K562 (cell line): ENCODE measurements at regions not wholly inside any gene's neighbourhood (a gene's known extent, or its start where the extent isn't known, plus 50 kb on each side); places are given as distances from the start of the nearest gene placed in this dataset.

Experiments
- ATAC-seq: fragments of 200-7000 bp; cut with Tn5 transposase; 3 replicates; pipeline ENCODE4 v1.9.1; 2020; ENCODE audit warnings: moderate library complexity
- BruUV-seq: library from RNA; stranded (reverse); fragments of 400-500 nt; replicated peaks from 2 replicates; lab custom pipeline; 2021; lab: Mats Ljungman, UMichigan
- CTCF ChIA-PET: fragments of 300-600 bp; formaldehyde crosslinking; extraction: SDS; loops from one replicate; lab custom pipeline; 2021; ENCODE audit warnings: low intra/inter-chr PET ratio; lab: Yijun Ruan, JAX
- POLR2A ChIA-PET: fragments of 300-600, 350-650 bp; sonication (Branson Sonifier 250); formaldehyde crosslinking; extraction: SDS; loops from one replicate; lab custom pipeline; 2021; ENCODE audit warnings: antibody characterized with exemption, inconsistent platforms; lab: Yijun Ruan, JAX
- DNase-seq, 4 experiments: peaks; one replicate each; pipeline versions ENCODE4 v3.0.0 to v3.0.0-alpha.2; 2011 to 2018; ENCODE audit warnings: low spot score in 3 of 4, mixed read lengths in 3 of 4; ENCODE audit errors: extremely low read depth in 1 of 4
- FAIRE-seq: peaks from 2 replicates; lab custom pipeline; 2011; peaks lifted over from hg19 to GRCh38; lab: Jason Lieb, UNC
- H2AFZ ChIP-seq: 2 replicates; pipeline ENCODE4 v1.6.0; 2011; ENCODE audit warnings: low read depth, low read length, control low read depth, inconsistent platforms
- H3K27ac ChIP-seq: fragments of 200-600 bp; 3 replicates; pipeline ENCODE4 v1.8.0; 2011; ENCODE audit warnings: low read depth, mild to moderate bottlenecking, control low read depth, inconsistent platforms, low read length, moderate library complexity, mixed read lengths; ENCODE audit errors: extremely low read depth
- H3K27me3 ChIP-seq, 2 experiments: fragments of 300-600 bp in 1 of 2; 2 replicates in 1 of 2; 3 replicates in 1 of 2; pipeline versions ENCODE4 v1.6.0 to v1.8.0; 2011; ENCODE audit warnings: inconsistent platforms in 2 of 2, low read length in 2 of 2, mild to moderate bottlenecking in 1 of 2, mixed read lengths in 1 of 2, moderate library complexity in 1 of 2; ENCODE audit not compliant: control insufficient read depth in 2 of 2, insufficient read depth in 2 of 2
- H3K36me3 ChIP-seq: fragments of 300-600 bp; 3 replicates; pipeline ENCODE4 v1.8.0; 2011; ENCODE audit warnings: mild to moderate bottlenecking, low read length, inconsistent platforms; ENCODE audit not compliant: control insufficient read depth, insufficient read depth
- H3K4me1 ChIP-seq, 2 experiments: fragments of 200-600 bp in 1 of 2; replicated peaks in 1 of 2; 2 replicates in 1 of 2; 3 replicates in 1 of 2; pipeline versions ENCODE4 v1.5.1 to v1.8.0; 2011; ENCODE audit warnings: inconsistent platforms in 2 of 2, low read length in 2 of 2, mild to moderate bottlenecking in 1 of 2, mixed read lengths in 1 of 2, moderate library complexity in 1 of 2; ENCODE audit not compliant: control insufficient read depth in 2 of 2, insufficient read depth in 2 of 2
- H3K4me2 ChIP-seq: 2 replicates; pipeline ENCODE4 v1.6.1; 2011; ENCODE audit warnings: low read length, control low read depth, inconsistent platforms, mixed read lengths; ENCODE audit not compliant: insufficient read depth
- H3K4me3 ChIP-seq: fragments of 200-600 bp; sonication (generic), shearing (Covaris generic); 2 replicates; pipeline ENCODE4 v1.5.1; 2016; ENCODE audit warnings: control low read depth, inconsistent platforms
- H3K79me2 ChIP-seq: fragments of 200-600 bp; 3 replicates; pipeline ENCODE4 v1.8.0; 2011; ENCODE audit warnings: low read length, inconsistent platforms; ENCODE audit not compliant: control insufficient read depth, insufficient read depth
- H3K9ac ChIP-seq, 2 experiments: 2 replicates each; pipeline versions ENCODE4 v1.6.0 to v1.6.1; 2011; ENCODE audit warnings: low read depth in 2 of 2, low read length in 2 of 2, control low read depth in 1 of 2, inconsistent platforms in 1 of 2, mild to moderate bottlenecking in 1 of 2, mixed read lengths in 1 of 2; ENCODE audit not compliant: insufficient read depth in 1 of 2
- H3K9me1 ChIP-seq: one replicate; pipeline ENCODE4 v1.6.0; 2011; ENCODE audit warnings: inconsistent platforms, mild to moderate bottlenecking, low read length, moderate library complexity; ENCODE audit not compliant: control insufficient read depth, insufficient read depth
- H3K9me3 ChIP-seq: replicated peaks from 2 replicates; pipeline ENCODE4 v1.5.1; 2011; ENCODE audit warnings: low read depth, low read length, inconsistent platforms; ENCODE audit not compliant: control insufficient read depth, insufficient read depth
- H4K20me1 ChIP-seq: replicated peaks from 2 replicates; pipeline ENCODE4 v1.6.1; 2011; ENCODE audit warnings: low read length, inconsistent platforms, mixed read lengths; ENCODE audit not compliant: control insufficient read depth, insufficient read depth
- C11orf30 ChIP-seq: fragments of 450-650 bp; IDR thresholded peaks from 2 replicates; pipeline ENCODE4 v1.6.1; 2016; ENCODE audit warnings: low read depth, mild to moderate bottlenecking
- CBFA2T3 ChIP-seq: fragments of 450-650 bp; IDR thresholded peaks from 2 replicates; pipeline ENCODE4 v1.6.1; 2017
- FOXK2 ChIP-seq, 2 experiments: fragments of 450-650 bp; IDR thresholded peaks in 1 of 2; conservative IDR thresholded peaks in 1 of 2; 2 replicates each; pipeline ENCODE4 v1.6.1; 2016; ENCODE audit warnings: low read depth in 2 of 2, mild to moderate bottlenecking in 1 of 2
- NR2C2 ChIP-seq, 2 experiments: fragments of 200-800 bp in 1 of 2; sonication (Bioruptor generic) in 1 of 2; sonication (generic) in 1 of 2; formaldehyde crosslinking in 1 of 2; IDR thresholded peaks; 2 replicates each; pipeline versions ENCODE4 v1.6.1 to v1.8.0; 2016 to 2022; ENCODE audit warnings: mild to moderate bottlenecking in 1 of 2, missing compliant biosample characterization in 1 of 2, missing genetic modification characterization in 1 of 2, missing genetic modification reagents in 1 of 2
- NRF1 ChIP-seq, 2 experiments: fragments of 450-650 bp; IDR thresholded peaks in 1 of 2; conservative IDR thresholded peaks in 1 of 2; 2 replicates each; pipeline ENCODE4 v1.6.1; 2014; ENCODE audit warnings: mild to moderate bottlenecking in 2 of 2
- RUNX1 ChIP-seq: sonication (generic); IDR thresholded peaks from 2 replicates; pipeline ENCODE4 v1.6.1; 2016; ENCODE audit warnings: antibody characterized with exemption, low read depth
- TBP ChIP-seq: optimal IDR thresholded peaks from 2 replicates; pipeline ENCODE3; 2011; ENCODE audit warnings: low read depth, low read length, improper control_type of control experiment
- TCF3 ChIP-seq: sonication (generic); formaldehyde crosslinking; IDR thresholded peaks from 2 replicates; pipeline ENCODE4 v1.4.0; 2020; ENCODE audit warnings: mild to moderate bottlenecking, missing genetic modification reagents
- ZKSCAN1 ChIP-seq: fragments of 150-350 bp; IDR thresholded peaks from 2 replicates; pipeline ENCODE4 v1.6.1; 2016; ENCODE audit warnings: low read depth, low read length
- ZMIZ1 ChIP-seq, 2 experiments: fragments of 150-350 bp in 1 of 2; IDR thresholded peaks; 2 replicates each; pipeline ENCODE4 v1.6.1; 2012 to 2016; ENCODE audit warnings: low read depth in 2 of 2, low read length in 2 of 2, mild to moderate bottlenecking in 1 of 2, moderate library complexity in 1 of 2
- ZNF133 ChIP-seq: fragments of 250-450 bp; sonication (Bioruptor Pico); IDR thresholded peaks from 2 replicates; pipeline ENCODE4 v1.4.0; 2020; ENCODE audit warnings: mild to moderate bottlenecking
- WGBS: fragments of 100-300 bp; shearing (Covaris generic); methylation state at CpG from one replicate; pipeline ENCODE4 v1.1.6; 2016; ENCODE audit warnings: low coverage, mixed read lengths; ENCODE audit not compliant: insufficient coverage; ENCODE audit errors: missing lambda C conversion rate; 5-methylcytosine and 5-hydroxymethylcytosine counted together
- in situ Hi-C: fragments of 300-500 bp; cut with MboI; formaldehyde crosslinking; loops from 4 replicates; pipeline ENCODE4 v1.15.0; 2018; ENCODE audit warnings: inconsistent platforms, mixed read lengths
- intact Hi-C: fragments of 100-400 bp; cut with micrococcal nuclease; formaldehyde crosslinking; loops from 2 replicates; pipeline ENCODE4 v1.14.2; 2022

GRCh38 chr2:12399240-12399639, 317.5 kb upstream of the TRIB2 start (continued):
- no peak for TF ChIP-seq NR2C2 (CRISPR knock-in tag; IDR thresholded peaks at IDR 0.05)
- TF ChIP-seq NR2C2 (tag; IDR thresholded peaks at IDR 0.05), result no peak
- TF ChIP-seq, all 486 proteins: peak for 0

- no peak overlapping the region for H3K4me3 ChIP-seq
- WGBS, result 92% methylated on average over 3 of the region's 3 CpGs
- no peak overlapping the region for H2AFZ ChIP-seq
- no TSS peak for BruUV-seq
- H3K9ac ChIP-seq, result no peak overlapping the region
- H3K27me3 ChIP-seq, result no peaks in the 10 kb centered on the region
- no peak for FAIRE-seq
- H3K27ac ChIP-seq, result no peak overlapping the region
- no peaks in the 10 kb centered on the region for H3K9me1 ChIP-seq
- in situ Hi-C loops, result no loop called here
- H3K4me2 ChIP-seq, result no peak overlapping the region
- H3K79me2 ChIP-seq, result no peaks in the 10 kb centered on the region
- no peaks in the 10 kb centered on the region for H3K36me3 ChIP-seq
- no peaks in the 10 kb centered on the region; a peak in 2 of 5 replicates for H3K4me1 ChIP-seq
- no peak for TF ChIP-seq RUNX1
- no peak for TF ChIP-seq TCF3 (CRISPR knock-in tag)
- no peak for TF ChIP-seq TBP
- no peak for TF ChIP-seq FOXK2 (conservative IDR thresholded peaks at IDR 0.05 in 1 of 2, IDR thresholded peaks at IDR 0.05 in 1 of 2; ENCODE audit: low read depth in 2 of 2)
- no peak for TF ChIP-seq ZMIZ1 (IDR thresholded peaks at IDR 0.05; ENCODE audit: low read depth in 2 of 2, low read length in 2 of 2)
- TF ChIP-seq ZNF133, result no peak
- TF ChIP-seq C11orf30, result no peak
- no peak for TF ChIP-seq NRF1 (conservative IDR thresholded peaks at IDR 0.05 in 1 of 2, IDR thresholded peaks at IDR 0.05 in 1 of 2)
- TF ChIP-seq ZKSCAN1, result no peak
- TF ChIP-seq CBFA2T3, result no peak
- DNase-seq, result no peak
- ATAC-seq, result no peak
- intact Hi-C loops, result no loop called here
- no peaks in the 10 kb centered on the region for H4K20me1 ChIP-seq
- H3K9me3 ChIP-seq, result peaks cover 3% of the 10 kb centered on the region
- ChIA-PET CTCF (no interaction called here), POLR2A (no interaction called here)
These were observed 316.2 kb upstream of the TRIB2 start for GRCh38 chr2:12400543-12400942.
